ENCODE measurements at regions not wholly inside any gene's neighbourhood (a gene's known extent, or its start where the extent isn't known, plus 50 kb on each side); places are given as distances from the start of the nearest gene placed in this dataset.

GRCh38 chr2:16268301-16269000 is 328.1 kb downstream of the MYCN start:
- Histone ChIP-seq H3K4me1 (no peaks in the 10 kb centered on the region), H3K4me3 (no peak overlapping the region), H3K36me3 (no peaks in the 10 kb centered on the region), H3K27me3 (no peaks in the 10 kb centered on the region), H3K9me3 (no peaks in the 10 kb centered on the region), H3K27ac (no peak overlapping the region)
- no peak for TF ChIP-seq POLR2A (IDR thresholded peaks at IDR 0.05)
- TF ChIP-seq CTCF (IDR thresholded peaks at IDR 0.05): no peak
- no peak for TF ChIP-seq EP300 (IDR thresholded peaks at IDR 0.05)
- TF ChIP-seq POLR2AphosphoS5 (IDR thresholded peaks at IDR 0.05): no peak
- no peak for ATAC-seq
- WGBS, 2 donors (ENCODE audit: low coverage in 1 of 2): 55 to 79% methylated on average over 1 to 2 of the region's 3 CpGs

GRCh38 chr2:16266571-16266970 is 326.2 kb downstream of the MYCN start:
- Histone ChIP-seq H3K27me3 (no peaks in the 10 kb centered on the region), H3K4me1 (no peaks in the 10 kb centered on the region), H3K27ac (no peak overlapping the region), H3K36me3 (no peaks in the 10 kb centered on the region), H3K4me3 (no peak overlapping the region), H3K9me3 (no peaks in the 10 kb centered on the region)
- no peak for ATAC-seq
- TF ChIP-seq POLR2A (IDR thresholded peaks at IDR 0.05) (no peak), EP300 (IDR thresholded peaks at IDR 0.05) (no peak), CTCF (IDR thresholded peaks at IDR 0.05) (no peak), POLR2AphosphoS5 (IDR thresholded peaks at IDR 0.05) (no peak)
- 90 to 92% methylated on average over 3 to 8 of the region's 11 CpGs for WGBS, 2 donors (ENCODE audit: low coverage in 1 of 2)

- Histone ChIP-seq H3K4me3 (no peak overlapping the region), H3K27me3 (no peaks in the 10 kb centered on the region), H3K27ac (no peak overlapping the region), H3K4me1 (no peaks in the 10 kb centered on the region), H3K36me3 (no peaks in the 10 kb centered on the region), H3K9me3 (no peaks in the 10 kb centered on the region)
- WGBS, 2 donors (ENCODE audit: low coverage in 1 of 2): 68 to 71% methylated on average over 4 of the region's 4 CpGs
- TF ChIP-seq CTCF (IDR thresholded peaks at IDR 0.05) (no peak), POLR2AphosphoS5 (IDR thresholded peaks at IDR 0.05) (no peak), POLR2A (IDR thresholded peaks at IDR 0.05) (no peak), EP300 (IDR thresholded peaks at IDR 0.05) (no peak)
- ATAC-seq: no peak
These were observed 324.7 kb downstream of the MYCN start for GRCh38 chr2:16264931-16265540.

DNA sequence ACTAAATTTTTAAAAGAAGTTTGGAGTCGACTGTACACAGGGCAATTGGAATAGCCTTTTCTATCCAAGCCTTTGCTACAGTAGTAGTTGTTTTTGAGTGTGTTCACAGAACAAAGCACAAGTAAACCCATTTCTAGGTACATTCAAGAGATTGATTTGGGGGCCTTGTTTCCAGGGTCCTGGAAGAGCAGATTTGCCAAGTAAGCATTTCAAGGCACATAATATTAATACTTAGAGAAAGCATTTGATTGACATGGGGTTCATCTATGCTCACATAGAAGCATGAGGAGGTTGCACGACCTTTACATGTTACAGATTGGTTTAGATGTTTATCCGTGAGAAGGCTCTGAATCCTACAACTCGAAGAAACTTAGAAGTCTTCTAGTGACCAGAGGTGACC is 324.1 kb downstream of the MYCN start:
- H3K4me1 ChIP-seq: no peaks in the 10 kb centered on the region
- no peak for TF ChIP-seq POLR2A (IDR thresholded peaks at IDR 0.05)
- TF ChIP-seq POLR2AphosphoS5 (IDR thresholded peaks at IDR 0.05): no peak
- no peak for TF ChIP-seq CTCF (IDR thresholded peaks at IDR 0.05)
- no peak for TF ChIP-seq EP300 (IDR thresholded peaks at IDR 0.05)
- no peaks in the 10 kb centered on the region for H3K27me3 ChIP-seq
- no peak for ATAC-seq
- no peak overlapping the region for H3K4me3 ChIP-seq
- H3K36me3 ChIP-seq: no peaks in the 10 kb centered on the region
- WGBS, 2 donors (ENCODE audit: low coverage in 1 of 2): 85 to 95% methylated on average over 4 of the region's 4 CpGs
- H3K9me3 ChIP-seq: no peaks in the 10 kb centered on the region
- no peak overlapping the region for H3K27ac ChIP-seq

Measured in gastroesophageal sphincter (tissue), 4 donors.